ENCODE measurements at regions not wholly inside any gene's neighbourhood (a gene's known extent, or its start where the extent isn't known, plus 50 kb on each side); places are given as distances from the start of the nearest gene placed in this dataset.

DNA sequence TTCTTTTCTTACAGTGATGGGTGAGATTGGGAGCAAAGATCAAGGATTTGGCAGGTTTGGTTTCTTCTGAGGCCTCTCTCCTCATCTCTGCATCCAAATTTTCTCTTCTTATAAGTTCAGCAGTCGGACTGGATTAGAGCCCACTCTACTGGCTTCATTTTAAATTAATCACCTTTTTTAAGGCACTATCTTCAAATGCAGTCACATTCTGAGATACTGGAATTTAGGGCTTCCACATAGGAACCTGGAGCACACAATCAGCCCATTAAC is 56.5 kb upstream of the PLSCR4 start:
- intact Hi-C loops (cut with DNase I) = loop anchor here in 1 of 10 donors (10.0 kb wide), 1 partner anchor 53 kb away; the partner anchor contains the start of gene PLSCR4
- no peak for ATAC-seq
- no peak overlapping the region for H3K4me3 ChIP-seq
- 81 to 84% methylated on average over 1 of the region's 1 CpG for WGBS, 2 donors
- H3K4me1 ChIP-seq = peaks cover 0 to 27% (median 10%) of the 10 kb centered on the region in 9 donors
- TF ChIP-seq, protein P1, sequence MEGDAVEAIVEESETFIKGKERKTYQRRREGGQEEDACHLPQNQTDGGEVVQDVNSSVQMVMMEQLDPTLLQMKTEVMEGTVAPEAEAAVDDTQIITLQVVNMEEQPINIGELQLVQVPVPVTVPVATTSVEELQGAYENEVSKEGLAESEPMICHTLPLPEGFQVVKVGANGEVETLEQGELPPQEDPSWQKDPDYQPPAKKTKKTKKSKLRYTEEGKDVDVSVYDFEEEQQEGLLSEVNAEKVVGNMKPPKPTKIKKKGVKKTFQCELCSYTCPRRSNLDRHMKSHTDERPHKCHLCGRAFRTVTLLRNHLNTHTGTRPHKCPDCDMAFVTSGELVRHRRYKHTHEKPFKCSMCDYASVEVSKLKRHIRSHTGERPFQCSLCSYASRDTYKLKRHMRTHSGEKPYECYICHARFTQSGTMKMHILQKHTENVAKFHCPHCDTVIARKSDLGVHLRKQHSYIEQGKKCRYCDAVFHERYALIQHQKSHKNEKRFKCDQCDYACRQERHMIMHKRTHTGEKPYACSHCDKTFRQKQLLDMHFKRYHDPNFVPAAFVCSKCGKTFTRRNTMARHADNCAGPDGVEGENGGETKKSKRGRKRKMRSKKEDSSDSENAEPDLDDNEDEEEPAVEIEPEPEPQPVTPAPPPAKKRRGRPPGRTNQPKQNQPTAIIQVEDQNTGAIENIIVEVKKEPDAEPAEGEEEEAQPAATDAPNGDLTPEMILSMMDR (IDR thresholded peaks at IDR 0.05) = no peak
- H3K27me3 ChIP-seq = no peaks in the 10 kb centered on the region
- H3K9me3 ChIP-seq = peaks cover 0 to 30% (median 7%) of the 10 kb centered on the region in 11 donors
- DNase-seq = no peak
- H3K27ac ChIP-seq = no peak overlapping the region
- no peaks in the 10 kb centered on the region for H3K36me3 ChIP-seq

DNA sequence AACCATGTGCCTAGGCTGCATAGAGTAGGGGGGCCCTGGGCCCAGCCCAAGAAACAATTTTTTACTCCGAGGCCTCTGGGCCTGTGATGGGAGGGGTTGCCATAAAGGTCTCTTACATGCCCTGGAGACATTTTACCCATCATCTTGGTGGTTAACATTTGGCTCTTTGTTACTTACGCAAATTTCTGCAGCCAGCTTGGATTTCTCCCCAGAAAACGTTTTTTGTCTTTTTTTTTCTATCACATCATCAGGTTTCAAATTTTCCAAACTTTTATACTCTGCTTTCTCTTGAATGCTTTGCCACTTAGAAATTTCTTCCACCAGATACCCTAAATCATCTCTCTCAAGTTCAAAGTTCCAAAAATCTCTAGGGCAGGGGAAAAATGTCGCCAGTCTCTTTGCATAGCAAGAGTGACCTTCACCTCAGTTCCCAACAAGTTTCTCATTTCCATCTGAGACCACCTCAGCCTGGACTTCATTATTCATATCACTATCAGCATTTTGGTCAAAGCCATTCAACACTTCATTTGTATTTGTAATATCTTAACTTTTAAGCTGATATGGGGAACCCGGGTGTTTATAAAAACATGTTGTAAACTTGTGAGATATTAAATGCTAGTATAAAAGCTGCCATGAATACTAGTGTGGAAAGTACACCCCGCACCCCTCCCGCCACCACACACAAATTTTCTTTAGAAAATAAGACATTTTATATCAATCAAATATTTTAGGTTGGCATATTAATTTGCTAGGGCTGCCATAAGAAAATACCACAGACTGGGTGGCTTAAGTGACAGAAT is 56.0 kb upstream of the PLSCR4 start:
- 83 to 85% methylated on average over 7 of the region's 7 CpGs for WGBS, 2 donors
- ATAC-seq (no peak), DNase-seq (no peak)
- Histone ChIP-seq H3K4me3 (no peak overlapping the region), H3K36me3 (no peaks in the 10 kb centered on the region), H3K27ac (no peak overlapping the region), H3K27me3 (no peaks in the 10 kb centered on the region), H3K4me1 (peaks cover 0 to 27% (median 10%) of the 10 kb centered on the region in 9 donors), H3K9me3 (peaks cover 0 to 35% (median 7%) of the 10 kb centered on the region in 11 donors)
- TF ChIP-seq, protein P1 (IDR thresholded peaks at IDR 0.05) = no peak
- intact Hi-C loops (cut with DNase I) = loop anchor here in 1 of 10 donors (10.0 kb wide), 1 partner anchor 52 kb away; the partner anchor contains the start of gene PLSCR4

DNA sequence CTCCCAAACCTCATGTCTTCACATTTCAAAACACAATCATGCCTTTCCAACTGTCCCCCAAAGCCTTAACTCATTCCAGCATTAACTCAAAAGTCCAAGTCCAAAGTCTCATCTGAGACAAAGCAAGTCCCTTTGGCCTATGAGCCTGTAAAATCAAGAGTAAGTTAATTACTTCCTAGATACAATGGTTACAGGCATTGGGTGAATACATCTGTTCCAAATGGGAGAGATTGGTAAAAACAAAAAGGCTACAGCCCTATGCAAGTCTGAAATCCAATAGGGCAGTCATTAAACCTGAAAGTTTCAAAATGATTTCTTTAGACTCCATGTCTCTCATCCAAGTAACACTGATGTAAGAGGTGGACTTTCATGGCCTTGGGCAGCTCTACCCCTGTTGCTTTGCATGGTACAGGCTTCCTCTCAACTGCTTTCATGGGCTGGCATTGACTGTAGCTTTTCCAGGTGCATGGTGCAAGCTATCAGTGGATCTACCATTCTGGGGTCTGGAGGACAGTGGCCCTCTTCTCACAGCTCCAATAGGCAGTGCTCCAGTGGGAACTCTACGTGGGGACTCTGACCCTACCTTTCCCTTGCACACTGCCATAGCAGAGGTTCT is 55.0 kb upstream of the PLSCR4 start:
- 95% methylated on average over 1 of the region's 1 CpG for WGBS, 2 donors
- Histone ChIP-seq H3K4me3 (no peak overlapping the region), H3K9me3 (peaks cover 0 to 31% (median 7%) of the 10 kb centered on the region in 11 donors), H3K36me3 (no peaks in the 10 kb centered on the region), H3K27ac (no peak overlapping the region), H3K27me3 (no peaks in the 10 kb centered on the region), H3K4me1 (peaks cover 0 to 27% (median 10%) of the 10 kb centered on the region in 9 donors)
- DNase-seq (no peak), ATAC-seq (no peak)
- intact Hi-C loops (cut with DNase I) = loop anchor here in 1 of 10 donors (10.0 kb wide), 1 partner anchor 51 kb away; the partner anchor contains the start of gene PLSCR4
- TF ChIP-seq, protein P1 (IDR thresholded peaks at IDR 0.05) = no peak

DNA sequence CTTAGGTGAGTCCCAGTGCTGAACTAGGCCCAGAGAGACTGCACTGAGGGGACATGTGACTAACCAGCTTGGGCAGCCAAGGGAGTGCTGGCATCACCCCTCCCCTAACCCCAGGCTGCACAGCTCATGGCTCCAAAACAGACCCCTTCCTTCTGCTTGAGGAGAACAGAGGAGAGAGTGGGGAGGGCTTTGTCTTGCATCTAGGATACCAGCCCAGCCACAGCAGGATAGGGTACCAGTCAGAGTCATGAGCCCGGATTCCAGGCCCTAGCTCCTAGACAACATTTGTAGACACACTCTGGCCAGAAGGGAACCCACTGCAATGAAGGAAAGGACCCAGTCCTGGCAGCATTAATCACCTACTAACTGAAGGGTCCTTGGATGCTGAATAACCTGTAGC is 49.9 kb upstream of the PLSCR4 start:
- intact Hi-C loops (cut with DNase I) = loop anchor here in 1 of 10 donors (10.0 kb wide), 1 partner anchor 46 kb away; the partner anchor contains the start of gene PLSCR4
- Histone ChIP-seq H3K27me3 (no peaks in the 10 kb centered on the region), H3K4me3 (no peak overlapping the region), H3K27ac (no peak overlapping the region), H3K4me1 (no peaks in the 10 kb centered on the region), H3K36me3 (no peaks in the 10 kb centered on the region), H3K9me3 (peaks cover 0 to 26% (median 6%) of the 10 kb centered on the region in 11 donors)
- DNase-seq = no peak
- TF ChIP-seq, protein P1 (IDR thresholded peaks at IDR 0.05) = no peak
- ATAC-seq = no peak
- 95 to 97% methylated on average over 1 of the region's 1 CpG for WGBS, 2 donors
